Activated CD4-positive, alpha-beta memory T cell treated with anti-CD3 and anti-CD28 coated beads, Interleukin-2, amount 10 ng/mL, durations not matched to agents 7 days and 5 days (primary cell): ENCODE measurements at regions not wholly inside any gene's neighbourhood (a gene's known extent, or its start where the extent isn't known, plus 50 kb on each side); places are given as distances from the start of the nearest gene placed in this dataset.
"Not testable (repeated sequence)": the region's sequence is repeated elsewhere in the genome, so short reads cannot be mapped to it uniquely, and the experiment has no call there.

Source experiments
- CTCF ChIA-PET: fragments of 350-600 bp; sonication (Branson Sonifier 250); formaldehyde crosslinking; loops from one replicate; lab custom pipeline; 2021; ENCODE audit warnings: antibody characterized with exemption, inconsistent platforms; lab: Charles Lee
- POLR2A ChIA-PET: fragments of 350-600 bp; sonication (Branson Sonifier 250); formaldehyde crosslinking; loops from one replicate; lab custom pipeline; 2021; ENCODE audit warnings: antibody characterized with exemption; lab: Charles Lee
- DNase-seq: peaks from one replicate; pipeline ENCODE4 v3.0.0-alpha.2; 2020
- H3K27ac Mint-ChIP-seq: one replicate; pipeline ENCODE4 v1.8.0; 2021; ENCODE audit warnings: mild to moderate bottlenecking, mixed read lengths
- H3K27me3 Mint-ChIP-seq: one replicate; pipeline ENCODE4 v1.8.0; 2021; ENCODE audit warnings: mixed read lengths
- H3K36me3 Mint-ChIP-seq: one replicate; pipeline ENCODE4 v1.8.0; 2021; ENCODE audit warnings: low read depth, mixed read lengths
- H3K4me1 Mint-ChIP-seq: one replicate; pipeline ENCODE4 v1.8.0; 2021; ENCODE audit warnings: mixed read lengths
- H3K4me3 Mint-ChIP-seq: one replicate; pipeline ENCODE4 v1.8.0; 2021; ENCODE audit warnings: mild to moderate bottlenecking, mixed read lengths
- H3K9me3 Mint-ChIP-seq: one replicate; pipeline ENCODE4 v1.8.0; 2021; ENCODE audit warnings: mixed read lengths

GRCh38 chr4:71220848-71221247 is 118.0 kb upstream of the SLC4A4 start:
- POLR2A ChIA-PET, CTCF ChIA-PET, H3K4me1 Mint-ChIP-seq, H3K9me3 Mint-ChIP-seq, H3K4me3 Mint-ChIP-seq, H3K27ac Mint-ChIP-seq, H3K36me3 Mint-ChIP-seq, H3K27me3 Mint-ChIP-seq, DNase-seq: not testable (repeated sequence)

- Mint-ChIP-seq H3K36me3 (no peaks in the 10 kb centered on the region), H3K4me3 (no peak overlapping the region), H3K4me1 (no peaks in the 10 kb centered on the region), H3K27me3 (no peaks in the 10 kb centered on the region), H3K9me3 (no peaks in the 10 kb centered on the region), H3K27ac (no peak overlapping the region)
- ChIA-PET POLR2A (no interaction called here), CTCF (no interaction called here)
- DNase-seq = no peak
Observed at GRCh38 chr4:71221510-71222466, 117.0 kb upstream of the SLC4A4 start.

GRCh38 chr4:71222661-71223060 is 116.2 kb upstream of the SLC4A4 start:
- POLR2A ChIA-PET = no interaction called here
- no peaks in the 10 kb centered on the region for H3K9me3 Mint-ChIP-seq

GRCh38 chr4:71229477-71230270 is 109.1 kb upstream of the SLC4A4 start:
- CTCF ChIA-PET = interaction anchor here (0.6 to 0.7 kb wide), 2 partner anchors 34 to 477 kb away, joined by 4 to 5 read pairs; no protein-coding TSS in a partner anchor
- DNase-seq = no peak

More at GRCh38 chr4:71222661-71223060, 116.2 kb upstream of the SLC4A4 start:
- Mint-ChIP-seq H3K27me3 (no peaks in the 10 kb centered on the region), H3K4me3 (no peak overlapping the region), H3K36me3 (no peaks in the 10 kb centered on the region), H3K27ac (no peak overlapping the region), H3K4me1 (no peaks in the 10 kb centered on the region)
- CTCF ChIA-PET = no interaction called here
- no peak for DNase-seq

GRCh38 chr4:71230271-71231128 is 108.3 kb upstream of the SLC4A4 start:
- H3K27ac Mint-ChIP-seq = no peak overlapping the region
- H3K27me3 Mint-ChIP-seq = peaks cover 1% of the 10 kb centered on the region
- CTCF ChIA-PET = interaction anchor here (0.6 kb wide), 1 partner anchor 35 kb away, joined by 5 read pairs; no protein-coding TSS in a partner anchor
- H3K9me3 Mint-ChIP-seq = no peaks in the 10 kb centered on the region
- H3K4me1 Mint-ChIP-seq = no peaks in the 10 kb centered on the region
- no peak overlapping the region for H3K4me3 Mint-ChIP-seq
- no peaks in the 10 kb centered on the region for H3K36me3 Mint-ChIP-seq
- POLR2A ChIA-PET = no interaction called here
- no peak for DNase-seq

More at GRCh38 chr4:71229477-71230270, 109.1 kb upstream of the SLC4A4 start:
- no peak overlapping the region for H3K4me3 Mint-ChIP-seq
- no peaks in the 10 kb centered on the region for H3K9me3 Mint-ChIP-seq
- no peaks in the 10 kb centered on the region for H3K36me3 Mint-ChIP-seq
- H3K27me3 Mint-ChIP-seq = no peaks in the 10 kb centered on the region
- H3K27ac Mint-ChIP-seq = no peak overlapping the region
- POLR2A ChIA-PET = no interaction called here
- H3K4me1 Mint-ChIP-seq = no peaks in the 10 kb centered on the region

GRCh38 chr4:71231129-71232055 is 107.4 kb upstream of the SLC4A4 start:
- Mint-ChIP-seq H3K36me3 (no peaks in the 10 kb centered on the region), H3K9me3 (no peaks in the 10 kb centered on the region), H3K4me1 (no peaks in the 10 kb centered on the region), H3K27ac (no peak overlapping the region), H3K4me3 (no peak overlapping the region), H3K27me3 (peaks cover 3% of the 10 kb centered on the region)
- ChIA-PET CTCF (no interaction called here), POLR2A (no interaction called here)
- no peak for DNase-seq

- Mint-ChIP-seq H3K36me3 (no peaks in the 10 kb centered on the region), H3K27ac (no peak overlapping the region), H3K27me3 (peaks cover 3% of the 10 kb centered on the region), H3K9me3 (no peaks in the 10 kb centered on the region), H3K4me3 (no peak overlapping the region), H3K4me1 (no peaks in the 10 kb centered on the region)
- DNase-seq = no peak
- ChIA-PET POLR2A (no interaction called here), CTCF (no interaction called here)
Observed at GRCh38 chr4:71232056-71232430, 106.8 kb upstream of the SLC4A4 start.

GRCh38 chr4:71232846-71233245 is 106.0 kb upstream of the SLC4A4 start:
- POLR2A ChIA-PET = no interaction called here
- CTCF ChIA-PET = no interaction called here
- Mint-ChIP-seq H3K4me1 (no peaks in the 10 kb centered on the region), H3K36me3 (no peaks in the 10 kb centered on the region), H3K9me3 (no peaks in the 10 kb centered on the region), H3K27ac (no peak overlapping the region), H3K4me3 (no peak overlapping the region), H3K27me3 (peaks cover 3% of the 10 kb centered on the region)
- no peak for DNase-seq

GRCh38 chr4:71235311-71236201 is 103.3 kb upstream of the SLC4A4 start:
- CTCF ChIA-PET = interaction anchor here (0.5 to 0.7 kb wide), 2 partner anchors 11 to 285 kb away, joined by 3 read pairs; no protein-coding TSS in a partner anchor
- DNase-seq = no peak
- POLR2A ChIA-PET = no interaction called here
- no peaks in the 10 kb centered on the region for H3K9me3 Mint-ChIP-seq
- no peaks in the 10 kb centered on the region for H3K4me1 Mint-ChIP-seq
- H3K27ac Mint-ChIP-seq = no peak overlapping the region
- H3K36me3 Mint-ChIP-seq = no peaks in the 10 kb centered on the region
- H3K27me3 Mint-ChIP-seq = peaks cover 3% of the 10 kb centered on the region
- no peak overlapping the region for H3K4me3 Mint-ChIP-seq

GRCh38 chr4:71236226-71236625 is 102.6 kb upstream of the SLC4A4 start:
- Mint-ChIP-seq H3K4me1 (no peaks in the 10 kb centered on the region), H3K27ac (no peak overlapping the region), H3K27me3 (peaks cover 3% of the 10 kb centered on the region), H3K4me3 (no peak overlapping the region), H3K36me3 (no peaks in the 10 kb centered on the region), H3K9me3 (no peaks in the 10 kb centered on the region)
- no peak for DNase-seq
- ChIA-PET POLR2A (no interaction called here), CTCF (interaction anchor here (0.5 to 1.1 kb wide), 3 partner anchors 8 to 286 kb away, joined by 3 read pairs; no protein-coding TSS in a partner anchor)

- no peaks in the 10 kb centered on the region for H3K4me1 Mint-ChIP-seq
- POLR2A ChIA-PET = no interaction called here
- no peak overlapping the region for H3K27ac Mint-ChIP-seq
- H3K9me3 Mint-ChIP-seq = no peaks in the 10 kb centered on the region
- no peaks in the 10 kb centered on the region for H3K36me3 Mint-ChIP-seq
- H3K4me3 Mint-ChIP-seq = no peak overlapping the region
- CTCF ChIA-PET = no interaction called here
- no peak for DNase-seq
- peaks cover 3% of the 10 kb centered on the region for H3K27me3 Mint-ChIP-seq
Observed at GRCh38 chr4:71237641-71238040, 101.2 kb upstream of the SLC4A4 start.
